GM19238 (cell line): ENCODE measurements at regions not wholly inside any gene's neighbourhood (a gene's known extent, or its start where the extent isn't known, plus 50 kb on each side); places are given as distances from the start of the nearest gene placed in this dataset.

Experiments
- DNase-seq: peaks from one replicate; pipeline ENCODE4 v3.0.0; 2011; ENCODE audit warnings: low spot score; ENCODE audit not compliant: insufficient read length

DNA sequence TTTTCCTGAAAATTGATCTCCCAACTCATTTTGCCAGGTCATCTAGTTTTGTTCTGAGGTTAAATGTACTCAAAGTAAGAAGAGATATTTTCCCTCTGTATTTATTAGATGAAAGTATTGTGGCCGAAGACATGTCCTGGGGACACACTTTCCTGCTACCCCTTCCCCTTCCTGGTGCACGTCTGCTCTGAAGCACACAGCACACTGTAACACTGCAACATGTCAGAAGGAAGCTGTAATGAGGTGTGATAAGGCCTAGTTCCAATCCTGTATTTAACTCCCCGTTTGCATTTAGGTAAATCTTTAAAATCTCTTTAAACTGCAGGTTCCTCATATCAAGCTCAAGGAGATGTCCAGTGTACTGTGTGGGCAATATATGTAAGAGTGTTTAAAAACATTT lies 99.4 kb downstream of the HDGFL1 start:
- DNase-seq = no peak

- no peak for DNase-seq
Measured at GRCh38 chr6:22670605-22671004, 101.2 kb downstream of the HDGFL1 start.

- no peak for DNase-seq
Measured at GRCh38 chr6:22673474-22673873, 104.1 kb downstream of the HDGFL1 start.

GRCh38 chr6:22680950-22681349 lies 111.6 kb downstream of the HDGFL1 start:
- DNase-seq = no peak

DNA sequence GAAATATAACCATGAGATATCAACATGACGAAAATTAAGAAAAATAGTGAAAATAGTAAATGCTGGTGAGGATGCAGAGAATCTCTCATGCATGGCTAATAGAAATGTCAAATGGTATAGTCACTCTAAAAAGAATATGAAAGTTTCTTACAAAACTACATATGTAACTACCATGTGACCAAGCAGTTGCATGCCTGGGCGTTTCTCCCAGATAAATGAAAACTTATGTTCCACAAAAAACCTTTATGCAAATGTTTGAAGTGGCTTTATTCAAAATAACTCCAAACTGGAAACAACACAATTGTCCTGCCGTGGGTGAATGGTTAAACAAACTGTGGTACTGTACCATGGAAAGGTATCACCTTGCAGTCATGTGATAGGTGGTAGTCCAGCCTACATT lies 112.4 kb downstream of the HDGFL1 start:
- no peak for DNase-seq

DNA sequence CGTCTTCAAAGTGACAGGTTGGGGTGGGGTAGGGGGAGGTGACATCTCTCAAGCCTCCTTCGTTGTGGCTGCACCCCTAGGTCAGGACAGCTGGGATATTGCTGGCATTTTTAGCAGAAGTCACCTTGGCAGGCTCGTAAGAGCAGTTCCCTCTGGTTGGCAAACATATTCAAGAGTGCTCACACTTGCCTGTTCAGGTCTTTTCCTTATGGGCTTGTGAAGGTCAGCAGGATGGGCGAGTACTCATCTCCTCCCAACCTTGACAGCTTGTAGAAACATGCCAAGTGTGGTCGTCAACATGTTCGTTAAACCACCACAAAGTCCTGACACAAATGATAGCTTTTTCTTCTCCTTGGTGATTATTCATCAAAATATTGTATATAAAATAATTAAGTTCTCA lies 113.6 kb downstream of the HDGFL1 start:
- no peak for DNase-seq

DNA sequence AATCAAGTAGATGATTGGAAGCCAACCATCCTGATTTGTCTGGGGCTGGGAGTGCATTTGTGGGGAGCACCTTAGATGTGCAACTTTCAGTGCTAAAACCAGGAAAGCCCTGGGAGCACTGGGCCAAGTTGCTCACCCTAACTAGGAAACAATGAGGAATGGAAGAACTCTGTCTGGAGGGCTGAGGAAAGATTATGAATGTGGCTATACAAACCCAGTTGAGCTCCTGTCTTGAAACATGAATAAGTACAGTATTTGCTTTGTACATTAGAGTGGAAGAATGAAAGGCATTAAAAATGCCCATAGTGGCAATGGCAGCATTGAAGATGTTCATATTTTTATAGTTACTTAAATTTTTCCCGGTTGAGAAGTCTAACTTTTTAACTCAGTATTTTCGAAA lies 121.1 kb downstream of the HDGFL1 start:
- DNase-seq = no peak

DNA sequence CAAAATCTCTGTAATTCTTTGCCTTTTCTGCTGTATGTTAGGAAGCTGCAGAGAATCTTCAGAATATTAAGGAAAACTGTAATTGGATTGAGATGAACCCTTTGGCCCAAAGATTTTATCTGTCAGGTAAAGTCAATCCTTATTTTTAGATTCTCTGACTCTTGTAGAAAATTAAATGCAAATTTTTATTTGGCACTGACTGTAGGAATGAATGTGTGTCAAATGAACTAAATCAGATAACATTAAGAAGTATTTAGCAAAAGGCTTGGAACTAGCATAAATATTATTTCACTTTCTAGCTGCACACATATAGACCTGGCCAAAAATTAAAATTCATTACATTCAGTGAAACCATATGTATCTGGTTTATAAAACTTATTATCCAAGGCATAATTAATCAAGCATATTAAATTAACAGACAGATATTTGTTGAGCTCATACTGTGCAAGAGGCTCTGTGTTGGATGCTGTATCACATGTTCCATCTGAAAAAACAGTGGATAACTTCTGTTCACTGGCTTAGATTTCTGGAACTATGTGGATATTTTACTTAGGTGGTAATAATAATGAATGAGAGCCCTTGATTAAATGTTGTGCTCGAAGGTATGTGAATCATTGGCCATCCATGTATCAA lies 124.8 kb downstream of the HDGFL1 start:
- no peak for DNase-seq

DNA sequence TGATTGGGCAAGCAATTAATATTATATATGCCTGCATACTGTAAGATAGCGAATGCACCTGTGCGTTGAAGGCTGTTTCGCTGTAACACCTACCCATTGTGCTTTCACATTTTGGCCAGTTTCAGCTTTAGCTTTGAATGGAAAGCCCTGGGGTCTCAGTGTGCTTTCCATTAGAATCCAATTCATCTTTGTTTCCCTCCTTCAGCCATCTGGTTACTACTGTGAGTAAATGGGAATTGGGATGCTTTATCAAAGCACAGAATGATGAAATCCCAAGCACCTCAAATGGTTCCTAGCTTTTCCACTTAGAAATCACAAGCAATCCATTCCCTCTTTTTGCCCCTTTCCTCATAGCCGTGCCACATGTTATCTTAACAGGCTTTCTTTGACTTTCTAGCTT lies 127.1 kb downstream of the HDGFL1 start:
- no peak for DNase-seq

GRCh38 chr6:22697306-22697705 lies 127.9 kb downstream of the HDGFL1 start:
- DNase-seq = no peak

- no peak for DNase-seq
Measured at GRCh38 chr6:22699151-22699550, 129.8 kb downstream of the HDGFL1 start.

GRCh38 chr6:22706651-22707050 lies 137.3 kb downstream of the HDGFL1 start:
- no peak for DNase-seq

GRCh38 chr6:22708469-22708868 lies 139.1 kb downstream of the HDGFL1 start:
- DNase-seq = no peak

DNA sequence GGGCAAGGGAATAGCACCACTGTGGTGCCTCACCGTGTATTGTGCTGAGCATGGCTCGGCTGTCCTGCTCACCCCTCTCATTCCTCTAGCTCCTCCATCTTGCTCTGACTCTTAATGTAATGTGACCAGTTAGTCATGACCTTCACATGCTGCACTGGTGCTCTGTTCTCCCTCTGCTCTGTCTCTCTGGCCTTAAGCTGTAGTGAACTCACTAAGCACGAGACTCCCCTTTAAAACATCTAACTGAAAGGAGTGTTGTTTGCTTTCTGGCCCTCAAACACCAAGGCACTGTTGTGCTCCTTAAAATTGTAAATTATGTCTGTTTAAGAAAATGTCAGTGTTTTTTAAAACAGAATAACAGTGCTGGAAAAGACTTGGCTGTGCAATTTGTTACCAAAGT lies 140.4 kb downstream of the HDGFL1 start:
- no peak for DNase-seq

DNA sequence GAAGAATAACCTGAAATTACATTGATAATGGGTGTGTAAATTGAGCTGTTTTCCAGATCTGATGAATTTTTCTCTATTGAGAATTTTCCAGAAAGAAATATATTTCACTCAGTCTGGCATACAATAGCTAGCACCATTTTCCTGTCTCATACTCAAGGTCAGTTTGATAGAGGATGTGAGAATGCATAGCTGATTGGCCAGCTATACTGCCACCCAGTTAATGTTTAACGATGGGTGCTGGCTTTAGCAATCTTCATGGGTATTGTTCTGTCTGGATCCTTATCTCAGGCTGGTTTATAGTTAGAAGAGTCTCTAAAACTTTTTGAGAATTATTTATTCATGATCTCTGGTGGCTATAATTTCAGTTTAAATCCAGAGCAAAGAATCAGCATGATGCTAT lies 147.4 kb downstream of the HDGFL1 start:
- no peak for DNase-seq

DNA sequence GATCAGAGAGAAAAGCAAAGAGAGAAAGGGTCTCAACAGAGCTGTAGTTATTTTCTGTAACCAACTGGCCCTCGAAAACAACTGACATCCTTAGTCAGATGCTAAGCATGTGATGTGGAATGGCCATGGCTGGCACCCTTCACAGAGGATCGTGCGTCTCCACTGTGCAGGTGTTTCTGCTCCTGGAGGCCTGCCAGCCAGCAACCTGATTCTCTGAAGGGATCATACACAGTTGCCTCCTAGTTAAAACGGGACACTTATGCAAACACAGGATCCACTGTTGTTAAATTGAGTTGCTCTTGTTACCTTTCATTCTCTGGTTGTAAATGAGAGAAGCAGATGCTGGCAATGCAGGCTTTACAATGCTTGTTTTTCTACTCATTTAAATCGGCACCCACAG lies 148.5 kb downstream of the HDGFL1 start:
- DNase-seq = no peak

GRCh38 chr6:22722913-22723312 lies 153.5 kb downstream of the HDGFL1 start:
- no peak for DNase-seq

GRCh38 chr6:22726966-22727365 lies 157.6 kb downstream of the HDGFL1 start:
- DNase-seq = no peak

- no peak for DNase-seq
Measured at GRCh38 chr6:22727710-22728109, 158.3 kb downstream of the HDGFL1 start.

DNA sequence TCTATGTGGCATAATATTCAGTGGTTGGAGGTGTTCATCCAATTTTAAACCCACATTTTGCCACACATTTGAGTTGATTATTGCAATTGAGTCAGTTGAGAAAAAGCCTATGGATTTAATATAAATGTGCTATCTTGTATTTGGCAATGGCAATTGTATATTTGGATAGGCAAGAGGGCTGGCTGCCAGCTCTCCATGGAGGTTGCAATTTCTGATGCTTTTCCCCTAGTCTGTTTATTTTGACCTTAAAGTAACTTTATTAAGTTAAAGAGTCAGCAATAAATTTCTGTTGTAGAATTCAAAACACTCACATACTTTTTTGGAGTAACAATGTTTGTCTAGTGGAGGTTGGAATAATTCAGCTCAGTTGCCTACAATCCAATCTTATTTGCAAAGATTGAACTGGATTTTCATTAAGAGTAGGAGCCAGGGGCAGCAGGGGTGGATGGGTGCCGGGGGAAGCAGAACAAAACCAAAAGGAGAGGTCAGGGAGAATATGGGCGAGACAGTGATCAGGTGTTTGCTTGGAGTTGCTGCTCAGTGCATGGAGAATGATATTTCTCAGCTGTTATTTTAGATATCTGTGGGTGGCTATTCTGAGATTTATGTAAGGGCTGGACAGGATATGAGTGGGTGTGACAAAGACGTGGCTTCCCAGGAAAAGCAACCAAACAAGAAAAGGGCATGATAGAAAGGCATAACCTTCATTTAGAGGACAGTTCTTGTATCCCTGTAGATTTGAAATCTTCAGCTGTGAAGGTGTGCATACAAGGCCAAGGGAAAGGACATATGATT lies 163.0 kb downstream of the HDGFL1 start:
- DNase-seq = no peak

DNA sequence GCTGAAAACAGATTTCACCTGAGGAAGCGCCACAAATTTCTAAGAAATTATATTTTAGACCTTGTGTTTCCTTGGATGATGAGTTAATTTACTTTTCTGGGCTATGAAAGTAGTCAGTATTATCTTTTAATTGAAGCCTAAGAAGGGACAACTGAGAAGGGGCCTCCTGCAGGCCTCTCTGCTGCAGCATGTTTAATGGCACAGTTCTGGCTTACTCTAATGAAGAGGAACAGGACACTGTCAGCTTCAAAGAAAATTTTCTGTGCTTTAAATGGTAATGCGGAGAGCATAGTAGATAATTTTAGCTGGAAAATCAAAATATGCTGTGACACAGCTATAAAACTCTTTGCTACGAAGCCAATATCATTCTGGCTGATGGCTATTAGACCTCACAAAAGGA lies 167.4 kb downstream of the HDGFL1 start:
- no peak for DNase-seq

GRCh38 chr6:22737331-22737730 lies 168.0 kb downstream of the HDGFL1 start:
- no peak for DNase-seq

- DNase-seq = no peak
Measured at GRCh38 chr6:22738194-22738593, 168.8 kb downstream of the HDGFL1 start.
